NCI-H345 treated with DMSO at 0.1 percent for 48 hours (cell line): ENCODE measurements at regions not wholly inside any gene's neighbourhood (a gene's known extent, or its start where the extent isn't known, plus 50 kb on each side); places are given as distances from the start of the nearest gene placed in this dataset.

Source experiments
- DNase-seq: peaks from one replicate; lab custom pipeline; 2025; ENCODE audit not compliant: unreplicated experiment; lab: John Stamatoyannopoulos, UW

DNA sequence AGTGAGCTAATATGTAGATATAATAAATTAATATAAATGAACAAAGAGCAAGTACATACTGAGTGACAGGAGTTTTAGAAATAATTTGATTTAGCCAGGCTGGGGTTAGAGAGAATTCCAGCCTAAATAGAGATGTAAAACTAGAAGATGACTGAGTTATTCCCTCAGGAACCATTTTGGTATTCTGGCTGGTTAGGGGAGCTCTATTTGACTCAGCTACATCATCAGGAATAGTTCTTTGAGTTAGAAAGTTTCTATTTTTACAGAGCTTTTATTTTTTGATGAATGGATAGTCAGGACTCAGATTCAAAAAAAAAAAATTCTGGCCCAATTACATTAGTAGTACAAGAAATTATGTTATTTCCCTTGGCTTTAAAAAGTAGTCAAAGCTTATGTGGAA lies 180.4 kb upstream of the MID1 start:
- DNase-seq, result no peak

DNA sequence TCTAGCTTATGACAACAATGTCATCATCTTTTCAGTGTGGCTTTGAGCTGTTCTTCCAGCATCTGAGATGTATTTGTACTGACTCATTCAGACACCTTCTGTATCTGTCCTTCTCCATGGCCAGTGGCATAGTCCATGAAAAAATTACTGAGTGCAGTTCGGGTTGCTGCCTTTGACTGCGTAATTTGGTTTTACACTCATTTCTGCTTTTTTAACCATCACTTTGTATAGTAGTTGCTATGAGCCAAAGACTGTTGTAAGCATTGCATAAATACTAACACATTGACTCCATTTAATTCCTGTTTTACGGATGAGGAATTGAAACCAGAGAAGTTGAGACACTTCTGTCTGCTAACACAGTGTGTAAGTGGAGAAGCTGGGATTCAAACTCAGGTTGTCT lies 190.7 kb upstream of the MID1 start:
- no peak for DNase-seq

DNA sequence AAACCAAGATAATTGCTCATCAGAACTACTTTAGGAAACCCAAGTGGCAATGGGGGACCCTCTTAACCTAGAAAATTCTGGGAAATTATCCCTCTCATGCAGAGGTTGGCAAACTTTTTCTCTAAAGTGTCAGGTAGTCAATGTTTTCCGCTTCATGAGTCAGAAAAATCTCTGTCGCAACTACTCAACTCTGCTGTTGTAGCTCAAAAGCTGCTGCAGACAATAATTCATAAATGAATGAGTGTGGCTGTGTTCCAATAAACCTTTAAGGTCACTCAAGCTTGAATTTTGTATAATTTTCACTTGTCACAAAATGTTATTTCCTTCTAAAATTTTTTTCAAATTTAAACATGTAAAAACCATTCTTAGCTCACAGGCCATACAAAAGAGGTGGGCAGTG lies 193.4 kb upstream of the MID1 start:
- no peak for DNase-seq

DNA sequence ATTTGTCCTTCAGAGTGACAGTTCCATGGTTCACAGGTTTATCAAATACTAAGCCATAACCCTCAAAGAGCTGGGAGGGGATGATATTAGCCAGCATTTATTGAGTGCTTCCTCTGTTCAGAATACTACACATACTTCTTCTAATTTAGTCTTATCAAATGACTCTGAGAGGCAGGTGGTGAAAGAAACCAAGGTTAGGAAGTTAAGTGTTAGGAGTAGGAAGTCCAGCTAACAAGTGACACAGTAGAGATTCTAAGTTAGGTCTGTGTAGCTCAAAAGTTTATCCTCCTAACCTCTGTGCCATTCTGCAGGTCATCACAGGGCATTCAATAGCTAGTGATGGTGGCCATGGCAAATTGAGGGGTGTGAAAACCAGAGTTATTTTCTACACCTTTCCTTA lies 198.3 kb upstream of the MID1 start:
- no peak for DNase-seq

DNA sequence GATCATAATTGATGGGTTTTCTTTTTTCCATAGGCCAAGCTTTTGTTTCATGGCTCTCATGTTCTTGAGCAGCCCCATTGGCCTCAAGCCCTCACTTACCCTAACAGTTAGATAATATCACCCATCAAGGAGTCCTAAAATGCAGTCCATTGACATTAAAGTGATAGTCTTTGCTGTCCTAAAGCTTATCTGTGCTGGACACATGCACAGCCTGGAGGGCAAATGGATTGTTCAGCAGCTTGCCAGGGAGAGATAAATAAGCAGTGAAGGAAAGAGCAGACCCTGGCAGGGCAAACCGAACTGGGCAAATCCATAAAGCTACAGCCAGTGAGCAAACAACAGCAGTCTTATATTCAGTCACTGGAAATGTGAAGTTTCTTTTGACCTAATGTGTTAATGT lies 199.6 kb upstream of the MID1 start:
- no peak for DNase-seq

DNA sequence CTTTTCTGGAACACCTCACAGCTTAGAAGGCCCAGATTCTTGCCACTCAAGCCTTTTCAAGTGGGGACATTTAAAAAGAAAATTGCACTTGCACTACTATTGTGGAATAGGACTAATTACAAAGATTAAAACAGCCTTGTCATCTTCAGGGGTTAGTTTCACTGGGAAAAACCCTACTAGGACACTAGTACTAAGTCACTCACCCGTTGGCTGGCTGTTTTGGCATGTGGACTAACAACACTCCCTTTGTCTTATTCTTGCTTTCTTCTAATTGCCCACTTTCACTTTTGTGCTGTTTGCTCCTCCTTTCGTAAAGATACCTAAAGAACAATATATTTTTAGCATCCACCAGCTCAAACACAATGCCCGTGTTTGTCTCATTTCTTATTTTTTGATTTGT lies 200.9 kb upstream of the MID1 start:
- DNase-seq, result no peak

DNA sequence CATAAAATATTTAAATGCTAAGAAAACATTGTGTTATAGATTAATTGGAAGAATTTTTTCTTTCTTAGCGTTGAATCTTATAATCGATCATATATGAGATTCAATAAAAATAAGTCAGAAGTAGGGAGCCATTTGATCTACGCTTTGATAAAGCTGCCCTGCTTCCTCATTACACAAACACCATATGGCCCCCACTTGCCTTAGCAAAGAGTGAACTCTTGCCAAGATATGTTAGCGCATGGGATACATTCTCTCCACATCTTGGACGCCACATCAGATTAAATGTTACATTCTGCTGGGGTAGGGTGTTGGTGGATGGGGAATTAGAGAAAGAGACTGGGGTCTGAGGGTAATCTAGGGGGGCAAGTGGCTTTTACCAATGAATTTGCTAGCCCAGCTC lies 207.7 kb upstream of the MID1 start:
- DNase-seq, result no peak

DNA sequence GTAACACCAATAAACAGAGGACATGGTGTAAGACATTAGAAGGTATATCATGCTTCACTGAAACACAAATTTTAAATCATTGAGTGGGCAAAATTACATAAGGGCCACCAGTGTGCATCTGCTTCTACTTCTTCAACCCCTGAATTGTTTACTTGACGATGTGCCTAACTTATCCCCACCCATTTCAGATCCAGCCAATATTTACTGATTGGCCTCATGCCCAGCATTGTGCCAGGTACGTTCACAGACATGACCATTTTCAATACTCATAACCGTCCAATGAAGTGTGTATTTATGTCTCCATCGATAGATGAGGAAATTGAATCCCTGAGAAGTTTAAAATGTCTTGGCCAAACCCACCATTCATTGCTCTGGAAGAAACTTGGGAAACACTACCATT lies 208.3 kb upstream of the MID1 start:
- peak; percentile 73 for DNase-seq

DNA sequence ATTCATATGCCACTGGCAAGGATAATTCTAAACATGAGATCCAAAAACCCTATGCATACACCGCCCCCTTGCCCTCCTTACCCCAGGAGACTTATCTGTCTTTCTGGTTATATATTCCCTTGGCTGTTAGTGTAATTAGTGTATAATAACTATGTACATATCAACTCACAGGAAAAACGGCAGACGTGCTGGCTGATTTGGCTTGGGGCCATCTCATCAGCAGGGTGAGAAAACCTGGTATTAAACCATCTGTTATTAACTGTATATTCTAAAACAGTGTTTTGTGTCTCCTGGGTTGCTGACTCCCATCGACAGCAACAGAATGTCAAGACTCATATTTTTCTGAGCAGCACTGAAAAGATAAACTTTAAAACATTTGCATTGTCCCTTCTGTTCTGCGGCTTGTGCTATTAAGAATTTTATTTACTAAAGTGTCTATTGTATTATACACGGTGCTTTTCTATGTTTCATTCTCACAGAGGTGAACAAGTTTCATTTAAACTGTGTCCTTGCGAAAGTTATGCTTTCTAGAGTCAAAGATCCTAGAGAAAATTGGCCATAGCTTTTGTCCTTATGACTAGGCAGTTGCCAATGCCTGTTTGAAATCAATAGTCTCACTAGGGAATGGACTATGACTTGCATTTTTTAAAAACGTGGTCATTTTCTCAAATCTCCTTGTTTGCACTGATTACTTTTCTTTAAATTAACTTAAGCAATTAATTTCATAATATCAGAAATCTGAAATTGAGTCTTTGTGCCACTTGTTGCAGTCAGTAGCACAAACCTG lies 211.5 kb upstream of the MID1 start:
- DNase-seq, result peak; percentile 16

DNA sequence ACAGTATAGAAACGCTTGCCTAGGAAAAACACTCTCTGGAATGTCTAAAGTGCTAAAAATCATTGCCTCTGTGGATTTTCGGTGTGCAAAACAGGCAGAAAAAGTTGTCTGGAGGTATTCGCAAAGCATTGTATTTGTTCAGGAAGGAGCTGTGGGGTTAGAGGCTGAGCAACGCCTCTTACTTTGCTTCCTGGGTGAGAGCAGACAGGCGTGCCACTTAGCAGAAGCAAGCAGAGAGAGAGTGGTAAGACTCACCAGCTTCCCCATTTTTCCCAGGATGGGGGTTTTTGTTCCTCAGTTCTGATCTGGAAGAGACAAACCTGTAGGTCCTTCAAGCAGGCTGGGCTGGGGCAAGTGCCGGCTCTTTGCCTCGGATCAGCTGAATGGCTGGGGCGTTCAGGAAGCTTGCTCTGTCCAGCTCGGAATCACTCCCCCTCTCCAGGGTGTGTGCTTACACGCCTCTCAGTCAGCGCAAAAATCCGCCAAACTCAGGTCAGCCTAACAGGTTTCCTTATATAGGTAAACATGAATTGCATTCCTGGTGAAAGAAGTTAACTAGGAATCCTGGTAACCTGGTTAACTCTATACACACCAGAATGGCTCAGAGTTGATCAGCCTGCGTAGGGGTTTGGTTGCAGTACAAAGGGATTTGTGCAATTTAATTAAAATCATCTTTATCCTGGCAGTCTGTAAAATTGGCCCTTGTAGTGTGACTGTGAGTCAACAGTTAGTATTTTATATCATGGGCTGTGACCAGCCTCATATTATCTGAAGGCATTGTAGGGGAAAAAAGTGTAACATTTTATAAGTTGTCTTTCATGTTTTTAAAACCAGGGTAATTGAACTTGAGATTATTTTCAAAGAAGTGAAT lies 213.1 kb upstream of the MID1 start:
- peak; percentile 3 for DNase-seq

DNA sequence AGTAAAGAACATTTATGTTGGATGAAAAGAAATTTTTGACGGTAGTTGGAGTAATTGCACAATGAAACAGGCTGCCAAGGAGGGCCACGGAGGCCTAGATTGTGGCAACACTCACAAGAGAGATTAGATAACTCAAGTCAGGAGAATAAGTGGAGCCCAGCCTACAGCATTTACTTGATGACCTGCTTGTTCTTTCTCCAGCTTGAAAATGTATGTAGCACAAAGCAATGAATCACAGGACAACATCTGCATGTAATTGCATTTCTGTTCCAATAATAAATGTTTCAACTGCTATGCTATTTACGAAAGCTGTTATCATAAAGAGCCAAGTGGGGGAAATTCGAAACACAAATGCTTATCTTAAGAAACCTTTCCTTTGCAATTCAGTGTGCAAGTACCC lies 221.2 kb upstream of the MID1 start:
- DNase-seq, result no peak

DNA sequence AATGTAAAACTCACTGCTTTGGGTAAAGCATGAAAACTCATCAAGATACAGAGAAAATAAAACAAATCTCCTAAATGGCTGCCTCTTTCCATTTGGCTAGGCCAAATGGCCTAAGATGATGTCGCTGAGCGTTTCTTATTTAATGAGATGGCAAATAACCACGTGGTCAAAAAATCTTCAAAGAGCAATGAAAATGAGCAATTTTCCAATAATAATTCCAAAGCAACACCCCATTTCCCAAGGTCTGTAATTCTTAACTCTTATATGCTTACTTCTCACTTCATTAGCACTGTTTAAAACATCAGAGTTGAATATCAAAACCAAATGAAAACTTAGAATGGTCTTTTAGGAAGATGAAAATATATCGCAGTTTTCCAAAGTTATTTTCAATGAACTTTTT lies 222.3 kb upstream of the MID1 start:
- no peak for DNase-seq

DNA sequence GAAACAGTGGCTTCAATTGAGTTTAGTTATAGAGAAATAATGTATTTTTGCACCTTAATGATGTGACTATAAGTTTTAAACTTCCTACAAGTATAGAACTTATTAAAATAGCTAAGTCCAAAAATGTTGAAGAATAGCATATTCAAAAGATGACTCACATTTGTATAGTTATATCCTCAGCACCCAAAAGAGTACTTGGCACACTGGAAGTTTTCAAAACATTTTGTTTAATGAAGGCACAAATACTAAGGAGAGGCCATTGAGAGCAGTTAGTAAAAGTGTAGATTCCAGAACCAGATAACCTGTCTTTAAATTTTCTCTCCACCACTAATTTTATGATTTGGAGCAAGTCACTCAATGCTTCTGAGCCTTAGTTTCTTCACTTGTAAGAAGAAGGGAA lies 226.9 kb upstream of the MID1 start:
- DNase-seq, result no peak

DNA sequence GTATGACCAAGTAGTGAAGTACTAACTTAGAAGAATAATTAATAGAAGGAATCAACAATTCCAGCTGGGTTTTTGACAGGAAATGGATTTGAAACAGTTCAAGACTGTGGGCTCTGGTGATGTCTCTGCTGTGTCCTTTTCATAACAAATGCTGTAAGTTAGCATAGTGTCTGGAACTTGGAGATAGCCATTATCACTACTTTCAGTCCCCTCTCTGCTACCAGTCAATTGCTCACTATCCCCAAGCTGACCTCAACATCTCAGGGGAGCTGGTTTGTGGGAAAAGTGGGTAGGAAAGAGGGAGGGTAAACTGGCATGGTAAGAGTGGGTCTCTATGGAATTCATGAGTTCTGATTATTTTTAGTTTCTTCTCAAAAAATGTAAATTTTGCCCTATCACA lies 231.4 kb upstream of the MID1 start:
- DNase-seq, result no peak

DNA sequence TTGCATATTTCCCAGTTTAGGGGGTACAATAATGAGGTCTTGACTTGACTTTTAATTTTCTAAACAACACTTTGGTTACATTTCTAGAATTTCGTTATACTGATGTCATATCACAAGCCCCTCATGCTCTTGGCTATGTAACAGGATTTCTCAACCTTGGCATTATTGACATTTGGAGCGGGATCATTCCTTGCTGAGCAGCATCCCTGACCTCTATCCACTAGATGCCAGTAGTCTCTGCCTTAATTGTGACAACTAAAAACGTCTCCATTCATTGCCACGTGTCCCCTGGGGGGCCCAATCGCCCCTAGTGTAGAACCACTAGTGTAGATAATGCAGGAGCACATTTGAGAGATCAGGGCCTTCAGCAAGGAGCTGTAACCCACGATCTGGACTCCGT lies 234.2 kb upstream of the MID1 start:
- DNase-seq, result no peak

DNA sequence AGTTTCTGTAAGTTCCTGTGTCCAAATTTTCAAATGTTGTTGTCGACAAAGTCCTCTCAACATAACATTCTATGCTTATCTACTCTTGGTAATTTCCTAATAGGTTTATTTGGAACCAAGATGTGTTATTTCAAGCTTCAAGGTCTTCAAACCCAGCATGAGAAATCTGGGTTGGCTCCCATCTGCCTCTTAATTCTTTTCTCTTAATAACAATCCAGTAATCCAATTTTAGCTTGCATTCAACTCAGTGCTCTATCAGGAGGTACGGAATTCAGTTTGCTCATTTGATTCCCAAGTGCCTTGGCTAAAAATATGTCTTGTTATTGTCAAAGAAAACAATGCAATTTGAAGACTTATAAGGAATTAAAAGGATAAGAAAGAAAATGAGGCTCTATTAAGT lies 235.5 kb upstream of the MID1 start:
- DNase-seq, result no peak

DNA sequence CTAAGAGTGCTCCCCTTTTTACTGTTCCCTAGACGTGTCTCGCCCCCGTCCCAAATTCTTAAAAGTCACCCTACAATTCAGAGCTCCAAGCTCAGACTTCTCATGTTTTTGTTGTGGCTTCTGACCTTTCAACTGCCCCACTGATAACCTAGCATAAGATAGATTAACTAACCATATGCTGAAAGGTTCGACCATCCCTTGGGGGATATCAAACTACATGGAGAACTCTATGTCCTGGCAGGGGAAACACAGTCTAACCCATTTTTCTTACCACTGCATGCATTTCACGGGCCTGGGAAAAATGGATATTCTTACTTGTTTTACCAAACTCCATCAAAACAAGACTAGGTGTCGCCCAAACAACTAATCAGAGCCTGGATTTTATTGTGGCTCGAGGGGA lies 236.4 kb upstream of the MID1 start:
- no peak for DNase-seq

DNA sequence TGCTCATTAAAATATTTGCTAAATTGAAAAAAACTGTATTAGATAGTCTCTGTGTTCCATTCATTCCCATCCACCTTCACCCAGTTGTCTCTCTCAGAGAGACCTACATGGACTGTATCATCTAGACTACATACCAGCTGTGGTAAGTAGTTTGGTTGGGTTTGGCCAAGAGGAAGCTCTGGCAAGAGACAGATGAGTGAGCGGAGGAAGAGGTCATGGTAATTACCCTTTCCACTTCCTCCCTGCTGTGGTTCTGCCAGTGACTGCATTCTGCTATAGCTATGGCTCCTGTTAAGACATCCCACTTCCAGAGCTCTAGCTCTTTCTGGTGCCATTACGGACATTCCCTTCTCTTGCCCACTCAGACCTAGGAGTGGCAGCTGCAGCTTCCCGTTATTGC lies 239.0 kb upstream of the MID1 start:
- DNase-seq, result no peak

DNA sequence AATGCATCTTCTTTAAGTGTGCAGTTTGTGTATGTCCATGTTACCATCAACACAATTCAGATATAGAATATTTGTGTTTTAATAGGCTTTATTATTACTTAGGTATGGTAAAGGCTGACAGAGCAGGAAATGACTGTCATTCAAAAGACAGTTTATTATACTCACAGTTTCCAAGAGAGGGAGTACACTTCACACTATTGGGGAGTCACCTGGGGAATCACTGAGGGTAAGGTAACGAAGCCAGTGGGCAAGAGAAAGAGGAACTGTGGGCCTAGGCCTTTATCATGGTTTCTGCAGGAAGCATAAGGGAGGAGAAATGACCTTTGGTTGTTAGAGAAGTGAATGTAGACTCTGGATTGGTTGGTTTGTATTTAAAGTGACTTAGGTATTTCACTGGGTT lies 235.1 kb upstream of the HCCS start:
- no peak for DNase-seq

DNA sequence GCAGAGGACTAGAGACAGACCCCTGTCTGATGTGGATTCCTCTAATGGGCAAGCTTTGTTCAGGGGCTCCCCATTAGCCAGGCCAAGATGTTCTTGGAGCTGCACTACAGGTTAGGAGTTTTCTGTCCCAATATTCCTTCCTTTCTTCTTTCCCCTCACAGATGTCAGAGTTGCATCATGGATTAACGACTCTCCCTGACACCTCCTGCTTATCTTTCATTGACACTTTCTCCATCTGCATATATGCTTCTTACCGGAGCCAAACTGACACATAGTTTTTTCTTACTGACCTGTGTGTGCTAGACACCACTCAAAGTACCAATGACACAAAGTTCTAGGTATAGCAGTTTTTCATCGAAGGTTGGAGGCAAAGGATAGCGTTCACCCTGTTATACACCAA lies 228.6 kb upstream of the HCCS start:
- no peak for DNase-seq

DNA sequence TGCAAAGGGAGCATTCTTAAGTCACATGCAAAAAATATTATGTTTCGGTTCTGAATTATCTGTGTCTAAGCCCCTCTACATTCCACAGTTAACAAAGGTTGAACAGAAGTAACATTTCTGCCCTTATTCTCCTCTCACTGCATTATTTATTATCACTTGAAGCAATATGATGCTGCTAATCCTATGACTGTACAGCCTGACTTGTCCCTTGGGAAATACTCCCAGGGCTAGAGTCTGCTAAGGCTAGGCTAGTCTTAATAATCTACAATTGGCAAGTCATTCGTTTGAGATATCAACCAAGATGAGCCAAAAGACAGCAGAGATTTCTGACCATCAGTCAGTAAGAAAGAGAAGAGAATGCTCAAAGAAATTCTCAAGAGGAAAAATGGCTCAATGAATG lies 226.9 kb upstream of the HCCS start:
- DNase-seq, result no peak

DNA sequence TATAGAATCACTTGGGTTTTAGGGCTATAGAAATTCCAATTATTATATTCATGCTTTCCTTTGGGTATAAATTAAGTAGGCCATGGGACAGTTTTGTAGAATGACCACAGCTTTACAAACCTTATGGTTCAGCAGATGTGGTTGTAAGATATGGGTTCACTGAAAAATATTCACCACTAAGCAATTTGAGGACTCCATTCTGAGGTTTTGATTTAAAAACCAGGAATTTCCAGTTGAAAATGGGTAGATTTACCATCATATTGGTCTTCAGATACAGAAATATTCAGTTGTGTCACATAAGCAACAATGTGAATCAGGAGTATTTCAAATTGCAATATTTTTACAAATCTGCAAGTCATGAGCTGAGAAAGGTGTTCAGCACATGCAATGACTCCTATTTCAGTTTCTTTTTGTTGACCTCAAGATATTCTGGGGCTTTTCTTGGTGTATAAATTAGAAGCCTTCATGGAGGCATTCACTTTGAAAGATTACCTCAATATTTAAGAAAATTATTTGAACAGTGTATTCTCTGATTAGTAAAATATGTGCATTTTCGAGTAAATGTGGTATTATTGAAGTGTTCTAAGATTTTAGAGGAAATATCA lies 218.4 kb upstream of the HCCS start:
- no peak for DNase-seq
